ENCODE measurements at regions not wholly inside any gene's neighbourhood (a gene's known extent, or its start where the extent isn't known, plus 50 kb on each side); places are given as distances from the start of the nearest gene placed in this dataset.
A peak's percentile ranks its signal among the peaks of the same experiment; 100 is the strongest.

DNA sequence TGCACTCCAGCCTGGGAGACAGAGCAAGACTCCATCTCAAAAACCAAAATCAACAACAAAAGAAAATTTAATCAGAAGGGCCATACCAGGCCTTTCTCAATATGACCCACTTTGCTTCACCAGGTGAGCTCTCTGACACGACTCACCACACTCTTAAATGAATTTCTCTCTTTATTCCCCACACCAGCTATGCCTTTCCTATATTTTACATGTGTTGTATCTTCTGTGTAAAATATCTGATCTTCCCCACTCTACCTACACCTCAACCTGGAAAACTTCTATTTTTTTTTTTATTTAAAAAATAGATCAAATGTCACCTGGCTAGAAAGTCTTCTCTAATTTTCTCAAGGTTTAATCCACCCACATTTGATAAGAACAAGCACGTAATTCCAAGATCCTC is 77.6 kb upstream of the SLC39A8 start:
- H3K36me3 ChIP-seq (ENCODE audit: control insufficient read depth, insufficient read depth, low read length, severe bottlenecking) = no peaks in the 10 kb centered on the region

DNA sequence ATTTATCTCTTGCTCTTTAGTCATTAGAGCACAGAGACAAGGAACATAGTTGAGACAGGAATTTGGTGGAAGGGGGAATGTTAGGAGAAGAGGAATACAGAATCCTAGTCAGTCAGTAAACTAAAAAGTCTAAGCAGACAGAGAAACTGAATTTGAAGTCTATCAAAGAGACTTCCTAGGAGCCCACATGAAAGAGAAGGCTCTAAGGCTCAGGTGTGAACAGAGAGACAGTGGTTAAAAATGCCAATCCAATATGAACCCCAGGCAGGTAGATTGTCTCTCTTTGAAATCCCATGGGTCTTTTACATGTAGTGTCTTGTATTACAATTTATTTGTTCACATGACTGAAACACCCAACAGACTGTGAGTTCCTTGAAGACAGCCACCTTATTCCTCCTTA is 77.8 kb upstream of the NFKB1 start:
- Histone ChIP-seq H3K36me3 (ENCODE audit: control insufficient read depth, insufficient read depth, low read length, severe bottlenecking) (no peaks in the 10 kb centered on the region), H3K4me3 (ENCODE audit: low read length) (no peak overlapping the region), H3K9me3 (ENCODE audit: control insufficient read depth, low read length) (peaks cover 5% of the 10 kb centered on the region), H3K9ac (ENCODE audit: low read length) (no peak overlapping the region), H3K4me1 (ENCODE audit: control insufficient read depth, insufficient read depth, low read length) (peaks cover 9% of the 10 kb centered on the region), H3K27me3 (replicated peaks; ENCODE audit: control insufficient read depth, insufficient read depth, low read length) (no peaks in the 10 kb centered on the region)
- no peak for DNase-seq (ENCODE audit: low read depth)

More for the DNA sequence above, 77.6 kb upstream of the SLC39A8 start:
- no peak overlapping the region for H3K4me3 ChIP-seq (ENCODE audit: low read length)
- no peak for DNase-seq (ENCODE audit: low read depth)
- no peaks in the 10 kb centered on the region for H3K27me3 ChIP-seq (replicated peaks; ENCODE audit: control insufficient read depth, insufficient read depth, low read length)
- H3K4me1 ChIP-seq (ENCODE audit: control insufficient read depth, insufficient read depth, low read length) = peaks cover 9% of the 10 kb centered on the region
- no peak overlapping the region for H3K9ac ChIP-seq (ENCODE audit: low read length)
- peaks cover 5% of the 10 kb centered on the region for H3K9me3 ChIP-seq (ENCODE audit: control insufficient read depth, low read length)

DNA sequence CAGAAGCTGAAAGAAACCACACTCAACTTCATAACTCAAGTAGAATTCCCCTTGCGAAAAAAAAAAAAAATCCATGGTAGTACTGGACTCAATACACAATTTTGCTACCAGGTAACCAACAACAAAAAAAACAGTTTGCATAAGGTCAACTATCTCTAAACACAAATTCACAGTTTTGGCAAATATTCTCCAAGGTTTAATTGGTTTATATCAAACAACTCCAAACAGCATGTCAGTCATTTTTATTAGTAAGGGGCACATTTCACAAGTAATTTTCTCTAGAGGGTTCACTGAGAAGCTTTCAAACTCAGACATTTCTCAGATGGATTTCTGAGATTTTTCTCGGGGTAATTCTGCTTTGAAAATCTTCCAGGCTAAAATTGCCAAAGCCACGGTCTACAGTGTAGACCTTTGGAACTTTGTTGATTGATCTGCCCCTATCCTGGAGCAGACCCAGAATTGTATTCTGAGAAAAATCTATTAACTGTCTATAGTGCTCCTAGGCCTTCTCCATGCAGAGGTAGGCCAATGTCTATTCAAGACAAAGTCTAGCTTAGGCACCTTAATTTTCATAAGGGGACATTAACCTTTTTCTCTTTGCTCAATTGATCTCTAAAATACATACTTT is 73.7 kb upstream of the NFKB1 start:
- H3K4me3 ChIP-seq (ENCODE audit: low read length) = no peak overlapping the region
- no peaks in the 10 kb centered on the region for H3K27me3 ChIP-seq (replicated peaks; ENCODE audit: control insufficient read depth, insufficient read depth, low read length)
- H3K4me1 ChIP-seq (ENCODE audit: control insufficient read depth, insufficient read depth, low read length) = peaks cover 15% of the 10 kb centered on the region
- no peaks in the 10 kb centered on the region for H3K36me3 ChIP-seq (ENCODE audit: control insufficient read depth, insufficient read depth, low read length, severe bottlenecking)
- no peak for DNase-seq (ENCODE audit: low read depth)
- H3K9ac ChIP-seq (ENCODE audit: low read length) = no peak overlapping the region
- H3K9me3 ChIP-seq (ENCODE audit: control insufficient read depth, low read length) = peaks cover 5% of the 10 kb centered on the region

DNA sequence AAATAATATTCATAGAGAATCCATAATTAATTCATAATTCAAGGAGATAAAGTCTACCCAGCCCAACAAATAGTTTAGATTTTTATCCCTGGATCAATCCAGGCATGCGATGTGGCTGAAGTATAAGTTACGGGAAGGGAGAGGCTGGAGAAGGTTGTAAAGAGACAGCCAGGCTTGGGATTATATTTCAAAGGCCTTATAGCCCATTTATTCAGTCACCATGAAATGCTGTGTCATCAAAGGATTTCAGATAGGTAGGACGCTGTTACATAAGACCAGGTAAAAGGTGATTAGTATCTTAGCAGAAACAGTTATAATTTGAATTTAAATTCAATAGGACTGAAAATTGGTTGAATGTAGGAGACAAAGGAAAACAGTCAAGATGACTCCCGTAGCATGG is 73.0 kb upstream of the NFKB1 start:
- Histone ChIP-seq H3K4me1 (ENCODE audit: control insufficient read depth, insufficient read depth, low read length) (peaks cover 15% of the 10 kb centered on the region), H3K36me3 (ENCODE audit: control insufficient read depth, insufficient read depth, low read length, severe bottlenecking) (no peaks in the 10 kb centered on the region), H3K4me3 (ENCODE audit: low read length) (no peak overlapping the region), H3K9ac (ENCODE audit: low read length) (no peak overlapping the region), H3K9me3 (ENCODE audit: control insufficient read depth, low read length) (peaks cover under 1% of the 10 kb centered on the region), H3K27me3 (replicated peaks; ENCODE audit: control insufficient read depth, insufficient read depth, low read length) (no peaks in the 10 kb centered on the region)
- no peak for DNase-seq (ENCODE audit: low read depth)

DNA sequence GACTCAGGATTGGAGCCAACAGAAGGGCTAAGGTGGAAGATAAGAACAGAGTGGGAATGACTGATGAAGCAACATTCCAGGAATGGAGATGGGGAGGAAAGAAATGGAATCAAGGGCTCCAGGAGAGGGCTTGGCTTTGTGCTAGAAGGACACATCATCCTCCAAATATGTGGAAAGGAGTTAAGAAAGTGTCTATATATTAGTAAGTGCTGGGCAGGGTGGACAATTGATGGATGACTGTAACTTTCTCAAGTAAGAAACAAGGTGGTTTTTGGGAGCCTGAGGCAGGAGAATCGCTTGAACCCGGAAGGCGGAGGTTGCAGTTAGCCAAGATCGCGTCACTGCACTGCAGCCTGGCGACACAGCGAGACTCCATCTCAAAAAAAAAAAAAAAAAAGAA is 71.6 kb upstream of the NFKB1 start:
- H3K4me1 ChIP-seq (ENCODE audit: control insufficient read depth, insufficient read depth, low read length) = peaks cover 15% of the 10 kb centered on the region
- H3K4me3 ChIP-seq (ENCODE audit: low read length) = peak overlapping the region; percentile 92
- peak overlapping the region; percentile 96 for H3K9ac ChIP-seq (ENCODE audit: low read length)
- DNase-seq (ENCODE audit: low read depth) = peak; percentile 70
- no peaks in the 10 kb centered on the region for H3K27me3 ChIP-seq (replicated peaks; ENCODE audit: control insufficient read depth, insufficient read depth, low read length)
- H3K36me3 ChIP-seq (ENCODE audit: control insufficient read depth, insufficient read depth, low read length, severe bottlenecking) = no peaks in the 10 kb centered on the region
- peaks cover under 1% of the 10 kb centered on the region for H3K9me3 ChIP-seq (ENCODE audit: control insufficient read depth, low read length)

DNA sequence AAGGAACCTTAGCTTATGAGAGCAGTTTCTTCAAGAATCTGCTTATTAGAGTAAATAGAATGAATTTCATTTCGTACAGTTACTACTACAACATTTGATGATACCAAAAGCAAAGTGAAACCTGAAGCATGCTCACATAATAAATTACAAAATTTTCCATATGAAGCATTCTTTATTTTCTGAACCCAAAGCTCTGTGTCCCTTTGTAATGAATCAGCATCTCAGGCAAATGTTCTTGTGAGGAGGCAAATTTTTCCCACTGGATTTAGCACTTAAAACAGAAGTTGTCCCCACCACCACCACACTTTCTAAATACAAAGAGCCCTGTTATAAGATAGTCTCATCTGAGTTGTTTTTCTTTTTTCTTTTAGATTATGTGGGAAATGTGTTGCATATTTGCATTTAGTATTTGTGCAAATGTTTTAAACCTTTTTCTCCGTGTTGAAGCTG is 70.7 kb upstream of the NFKB1 start:
- peak overlapping the region; percentile 96 for H3K9ac ChIP-seq (ENCODE audit: low read length)
- H3K9me3 ChIP-seq (ENCODE audit: control insufficient read depth, low read length) = peaks cover 4% of the 10 kb centered on the region
- peak overlapping the region; percentile 92 for H3K4me3 ChIP-seq (ENCODE audit: low read length)
- no peaks in the 10 kb centered on the region for H3K27me3 ChIP-seq (replicated peaks; ENCODE audit: control insufficient read depth, insufficient read depth, low read length)
- peak; percentile 67 for DNase-seq (ENCODE audit: low read depth)
- peaks cover 15% of the 10 kb centered on the region for H3K4me1 ChIP-seq (ENCODE audit: control insufficient read depth, insufficient read depth, low read length)
- no peaks in the 10 kb centered on the region for H3K36me3 ChIP-seq (ENCODE audit: control insufficient read depth, insufficient read depth, low read length, severe bottlenecking)

DNA sequence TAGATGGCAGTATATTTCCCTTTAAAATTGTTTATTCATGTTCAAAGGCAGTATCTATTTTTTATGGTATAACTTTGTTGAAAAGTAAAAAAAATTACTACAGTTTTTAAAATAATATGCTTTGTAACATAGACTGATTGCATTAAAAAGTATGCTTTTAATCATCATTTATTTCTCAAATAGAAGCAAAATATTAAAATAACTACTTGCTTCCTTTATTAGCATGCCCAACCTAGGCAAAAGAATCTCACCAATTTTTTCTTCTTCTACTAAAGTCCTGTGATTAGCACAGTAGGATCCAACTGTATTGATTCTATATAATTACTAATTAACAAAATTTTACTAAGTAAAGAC is 69.6 kb upstream of the NFKB1 start:
- no peaks in the 10 kb centered on the region for H3K36me3 ChIP-seq (ENCODE audit: control insufficient read depth, insufficient read depth, low read length, severe bottlenecking)
- peak overlapping the region; percentile 92 for H3K4me3 ChIP-seq (ENCODE audit: low read length)
- no peak for DNase-seq (ENCODE audit: low read depth)
- H3K9me3 ChIP-seq (ENCODE audit: control insufficient read depth, low read length) = peaks cover 4% of the 10 kb centered on the region
- peak overlapping the region; percentile 96 for H3K9ac ChIP-seq (ENCODE audit: low read length)
- no peaks in the 10 kb centered on the region for H3K27me3 ChIP-seq (replicated peaks; ENCODE audit: control insufficient read depth, insufficient read depth, low read length)
- H3K4me1 ChIP-seq (ENCODE audit: control insufficient read depth, insufficient read depth, low read length) = peaks cover 15% of the 10 kb centered on the region

DNA sequence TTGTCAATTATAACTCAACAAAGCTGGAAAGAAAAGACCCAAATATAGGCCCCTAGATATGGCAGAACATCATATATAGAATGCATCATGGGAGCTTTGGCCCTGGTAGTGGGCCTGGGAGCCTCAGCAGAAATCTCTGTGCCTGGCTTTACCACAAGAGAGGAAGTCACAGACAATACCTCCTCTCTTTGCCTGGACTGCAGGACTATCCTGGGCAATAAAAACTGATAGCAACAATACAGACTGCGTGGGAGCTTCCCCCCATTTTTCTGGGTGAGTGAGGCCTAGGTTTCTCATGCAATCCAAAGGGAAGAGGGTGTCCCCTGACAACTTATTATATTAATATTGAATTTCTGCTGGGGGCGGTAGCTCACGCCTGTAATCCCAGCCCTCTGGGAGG is 64.0 kb upstream of the NFKB1 start:
- Histone ChIP-seq H3K4me1 (ENCODE audit: control insufficient read depth, insufficient read depth, low read length) (peaks cover 21% of the 10 kb centered on the region), H3K9ac (ENCODE audit: low read length) (no peak overlapping the region), H3K9me3 (ENCODE audit: control insufficient read depth, low read length) (peaks cover 4% of the 10 kb centered on the region), H3K4me3 (ENCODE audit: low read length) (no peak overlapping the region), H3K36me3 (ENCODE audit: control insufficient read depth, insufficient read depth, low read length, severe bottlenecking) (no peaks in the 10 kb centered on the region), H3K27me3 (replicated peaks; ENCODE audit: control insufficient read depth, insufficient read depth, low read length) (no peaks in the 10 kb centered on the region)
- no peak for DNase-seq (ENCODE audit: low read depth)

DNA sequence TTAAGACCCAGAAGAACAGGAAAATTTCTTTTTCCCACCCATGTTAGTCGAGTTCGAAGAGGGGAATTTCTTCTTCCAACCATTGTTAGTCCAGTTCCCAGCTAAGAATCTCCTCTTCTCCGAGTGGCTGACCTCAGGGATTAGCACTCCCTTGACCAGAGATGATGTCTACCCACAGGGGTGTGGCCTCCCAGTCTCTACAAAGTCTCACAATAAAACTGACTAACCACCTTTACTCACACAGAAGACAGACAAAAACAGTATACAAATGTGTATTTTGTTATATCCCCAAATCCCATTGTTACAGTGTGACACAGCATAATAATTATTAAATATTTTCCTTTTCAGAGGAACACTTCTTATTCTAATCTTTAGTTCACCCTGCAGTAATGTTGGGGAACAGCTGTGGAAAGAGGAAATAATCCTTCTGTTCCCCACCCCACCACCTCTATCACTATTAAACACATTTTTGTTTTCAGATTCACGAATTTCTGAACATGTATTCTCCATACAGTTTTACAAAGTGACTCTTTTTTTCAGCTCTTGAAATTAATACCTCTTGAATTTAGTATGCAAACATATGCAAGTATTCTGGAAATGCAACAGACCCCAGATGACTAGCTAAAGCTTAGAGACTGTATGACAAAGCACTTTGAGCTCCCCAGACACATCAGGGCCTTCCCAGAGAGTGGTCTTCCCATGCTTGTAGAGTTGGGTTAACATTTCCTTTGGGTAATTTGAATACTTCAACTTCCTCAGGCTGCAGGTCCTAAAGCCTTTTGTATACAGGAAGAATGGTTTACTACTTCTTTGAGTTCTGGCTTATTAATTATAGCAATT is 62.5 kb upstream of the NFKB1 start:
- DNase-seq (ENCODE audit: low read depth) = peak; percentile 17
- peaks cover 4% of the 10 kb centered on the region for H3K9me3 ChIP-seq (ENCODE audit: control insufficient read depth, low read length)
- H3K27me3 ChIP-seq (replicated peaks; ENCODE audit: control insufficient read depth, insufficient read depth, low read length) = no peaks in the 10 kb centered on the region
- H3K9ac ChIP-seq (ENCODE audit: low read length) = no peak overlapping the region
- no peak overlapping the region for H3K4me3 ChIP-seq (ENCODE audit: low read length)
- no peaks in the 10 kb centered on the region for H3K36me3 ChIP-seq (ENCODE audit: control insufficient read depth, insufficient read depth, low read length, severe bottlenecking)
- H3K4me1 ChIP-seq (ENCODE audit: control insufficient read depth, insufficient read depth, low read length) = peaks cover 21% of the 10 kb centered on the region

DNA sequence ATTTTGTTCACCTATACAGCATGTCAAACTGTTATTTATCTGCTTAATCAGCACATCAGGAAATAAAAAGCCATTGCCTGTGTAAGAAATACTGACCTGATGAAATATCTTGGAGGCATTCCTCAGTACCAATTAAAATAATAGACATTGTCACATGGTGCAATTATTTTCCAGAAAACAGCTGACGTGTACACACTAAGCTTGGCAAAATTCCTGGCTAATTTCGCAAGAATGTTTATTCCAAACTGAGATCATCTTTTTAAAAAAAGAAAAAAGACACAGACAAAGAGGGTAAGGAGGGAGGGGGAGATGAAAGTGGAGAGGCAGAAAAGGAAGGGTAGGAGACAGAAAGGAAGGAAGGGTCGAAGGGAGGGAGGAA is 61.9 kb upstream of the NFKB1 start:
- peaks cover 21% of the 10 kb centered on the region for H3K4me1 ChIP-seq (ENCODE audit: control insufficient read depth, insufficient read depth, low read length)
- H3K9me3 ChIP-seq (ENCODE audit: control insufficient read depth, low read length) = peaks cover 4% of the 10 kb centered on the region
- no peaks in the 10 kb centered on the region for H3K36me3 ChIP-seq (ENCODE audit: control insufficient read depth, insufficient read depth, low read length, severe bottlenecking)
- H3K27me3 ChIP-seq (replicated peaks; ENCODE audit: control insufficient read depth, insufficient read depth, low read length) = no peaks in the 10 kb centered on the region
- peak overlapping the region; percentile 69 for H3K4me3 ChIP-seq (ENCODE audit: low read length)
- peak; percentile 97 for DNase-seq (ENCODE audit: low read depth)
- peak overlapping the region; percentile 68 for H3K9ac ChIP-seq (ENCODE audit: low read length)

DNA sequence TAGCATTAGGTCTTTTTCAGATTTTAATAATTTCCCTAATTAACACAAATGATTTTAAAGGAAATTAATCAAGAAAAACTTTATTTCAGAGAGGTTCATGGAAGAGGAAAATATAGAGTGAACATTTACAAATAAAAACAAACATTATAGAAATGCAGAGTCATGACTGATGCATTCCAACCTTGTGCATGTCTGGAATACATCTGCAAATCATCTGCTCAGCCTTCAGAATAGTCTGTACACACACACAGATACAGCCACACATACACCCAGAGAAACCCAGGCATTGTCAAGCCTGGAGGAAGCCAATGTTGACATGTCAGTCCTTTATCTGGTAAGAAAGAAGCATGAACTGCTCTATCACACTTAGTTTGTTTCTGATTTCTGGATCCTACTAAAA is 61.3 kb upstream of the NFKB1 start:
- Histone ChIP-seq H3K4me3 (ENCODE audit: low read length) (peak overlapping the region; percentile 69), H3K4me1 (ENCODE audit: control insufficient read depth, insufficient read depth, low read length) (peaks cover 24% of the 10 kb centered on the region), H3K36me3 (ENCODE audit: control insufficient read depth, insufficient read depth, low read length, severe bottlenecking) (no peaks in the 10 kb centered on the region), H3K9me3 (ENCODE audit: control insufficient read depth, low read length) (peaks cover 1% of the 10 kb centered on the region), H3K9ac (ENCODE audit: low read length) (peak overlapping the region; percentile 68), H3K27me3 (replicated peaks; ENCODE audit: control insufficient read depth, insufficient read depth, low read length) (no peaks in the 10 kb centered on the region)
- DNase-seq (ENCODE audit: low read depth) = peak; percentile 85
